C1 segment of cervical spinal cord (tissue), 14 donors: ENCODE measurements at regions not wholly inside any gene's neighbourhood (a gene's known extent, or its start where the extent isn't known, plus 50 kb on each side); places are given as distances from the start of the nearest gene placed in this dataset.
"Not testable (repeated sequence)": the region's sequence is repeated elsewhere in the genome, so short reads cannot be mapped to it uniquely, and the experiment has no call there.

Experiments
- DNase-seq, 14 donors: peaks; one replicate each; lab custom pipeline; 2025; lab: John Stamatoyannopoulos, UW

GRCh38 chr5:1653698-1654651, 130.2 kb upstream of the LPCAT1 start:
- DNase-seq: peak in 2 of 14 donors; percentile 2 to 13

GRCh38 chr5:1652873-1653697, 129.3 kb upstream of the LPCAT1 start:
- DNase-seq: peak in 2 of 14 donors; percentile 7 to 16

GRCh38 chr5:1651971-1652872, 128.5 kb upstream of the LPCAT1 start:
- DNase-seq: no peak

GRCh38 chr5:1651250-1651649, 127.5 kb upstream of the LPCAT1 start:
- DNase-seq: no peak

GRCh38 chr5:1649554-1649953, 125.8 kb upstream of the LPCAT1 start:
- no peak for DNase-seq

DNA sequence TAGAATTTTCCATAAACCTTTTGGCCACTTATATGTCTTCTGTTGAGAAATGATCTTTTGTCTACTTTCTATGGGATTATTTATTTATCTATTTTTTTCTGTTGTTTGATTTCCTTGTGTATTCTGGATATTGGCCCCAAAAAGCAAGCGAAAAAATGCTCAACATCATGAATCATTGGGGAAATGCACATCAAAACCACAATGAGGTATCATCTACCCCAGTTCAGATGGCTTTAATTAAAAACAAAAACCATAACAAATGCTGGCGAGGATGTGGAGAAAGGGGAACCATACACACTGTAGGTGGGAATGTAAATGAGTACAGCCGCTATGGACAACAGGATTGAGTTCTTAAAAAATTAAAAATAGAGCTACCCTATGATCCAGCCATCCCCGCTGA, 125.0 kb upstream of the LPCAT1 start:
- DNase-seq: no peak

GRCh38 chr5:1647580-1647979, 123.8 kb upstream of the LPCAT1 start:
- DNase-seq: no peak

DNA sequence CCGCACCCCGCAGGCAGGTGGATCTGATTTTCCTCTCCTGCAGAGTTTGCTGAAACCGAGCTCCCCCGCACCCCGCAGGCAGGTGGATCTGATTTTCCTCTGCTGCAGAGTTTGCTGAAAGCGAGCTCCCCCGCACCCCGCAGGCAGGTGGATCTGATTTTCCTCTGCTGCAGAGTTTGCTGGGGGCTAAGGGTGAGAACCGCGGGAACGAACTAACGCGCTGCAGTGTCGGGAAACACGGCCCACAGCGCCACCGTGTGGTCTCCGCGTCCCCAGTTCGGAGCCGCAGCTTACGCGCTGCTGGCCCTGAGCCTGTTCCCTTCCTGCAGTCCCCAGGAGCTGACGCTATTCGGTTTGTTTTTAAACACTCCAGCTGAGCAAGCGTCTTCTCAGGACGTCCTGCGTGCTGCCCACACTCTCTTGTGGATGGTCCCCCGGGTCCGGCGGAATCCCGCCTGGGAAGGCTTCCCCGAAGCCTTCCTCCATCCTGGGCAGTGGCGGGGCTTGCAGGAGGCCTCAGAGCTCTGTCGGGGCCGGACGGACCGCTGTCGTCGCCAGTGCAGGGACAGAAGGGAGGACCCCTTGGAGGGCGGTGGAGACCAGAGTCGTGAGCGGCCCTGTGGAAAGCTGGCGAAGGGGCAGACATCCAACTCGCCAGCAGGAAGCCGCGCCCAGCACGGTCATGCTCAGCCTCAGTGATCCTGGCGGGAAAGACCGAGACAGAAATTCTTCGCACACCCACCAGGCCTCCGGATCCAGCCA, 121.2 kb upstream of the LPCAT1 start:
- DNase-seq: peak in 11 of 14 donors; percentile 17 to 81 (median 47)

GRCh38 chr5:1644393-1644809, 120.6 kb upstream of the LPCAT1 start:
- DNase-seq: not testable (repeated sequence)

DNA sequence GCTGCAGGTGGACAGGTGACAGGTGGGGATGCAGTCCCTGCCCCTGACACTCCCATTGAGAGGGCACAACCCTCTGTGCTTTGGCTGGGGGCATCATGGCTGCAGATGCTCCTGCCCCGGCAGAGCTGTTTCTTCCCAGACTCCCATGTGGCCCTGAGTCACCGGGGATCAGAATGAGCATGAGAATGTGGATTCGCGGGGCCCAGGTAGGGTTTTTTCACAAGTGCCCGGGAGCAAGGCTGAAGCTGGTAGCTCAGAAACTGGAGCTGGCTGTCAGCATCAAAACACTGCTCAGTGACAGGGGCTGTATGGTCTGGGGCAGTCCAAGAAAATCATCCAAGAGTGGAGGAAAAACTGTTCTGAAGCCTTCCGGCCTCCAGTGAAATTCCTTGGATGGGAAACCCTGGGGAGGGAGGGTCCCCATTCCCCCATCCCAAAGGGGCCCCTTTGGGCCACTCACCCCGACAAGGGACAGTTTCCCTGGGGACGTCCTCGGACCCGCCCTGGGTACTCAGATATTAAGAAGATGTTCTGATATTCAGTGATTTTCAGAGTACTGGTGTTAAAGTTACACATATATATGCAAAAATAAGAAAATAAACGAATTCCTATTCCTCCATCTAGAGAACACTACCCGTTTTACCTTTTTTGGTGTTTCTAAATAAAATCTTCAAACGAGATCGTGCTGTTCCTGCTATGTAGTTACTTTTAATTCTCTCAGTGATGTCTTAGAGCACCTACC, 120.1 kb upstream of the LPCAT1 start:
- no peak for DNase-seq

DNA sequence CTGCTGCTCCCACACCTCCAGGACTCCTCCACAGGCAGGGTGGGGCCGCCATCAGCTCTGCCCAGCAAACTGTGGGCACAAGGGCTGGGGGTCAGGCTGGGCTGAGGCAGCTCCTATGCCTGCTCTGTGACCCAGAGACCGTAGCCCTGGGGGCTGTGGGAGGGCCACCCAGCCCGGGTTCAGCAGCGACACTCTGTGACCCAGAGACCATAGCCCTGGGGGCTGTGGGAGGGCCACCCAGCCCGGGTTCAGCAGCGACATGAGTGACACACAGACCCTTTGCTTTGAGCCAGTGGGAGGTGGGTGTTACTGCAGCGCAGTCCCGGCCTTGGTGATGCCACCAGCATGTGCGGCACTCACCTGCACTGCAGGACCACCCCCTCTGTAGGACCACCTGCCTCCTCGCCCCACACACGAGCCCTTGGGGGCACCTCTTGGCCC, 118.9 kb upstream of the LPCAT1 start:
- no peak for DNase-seq

DNA sequence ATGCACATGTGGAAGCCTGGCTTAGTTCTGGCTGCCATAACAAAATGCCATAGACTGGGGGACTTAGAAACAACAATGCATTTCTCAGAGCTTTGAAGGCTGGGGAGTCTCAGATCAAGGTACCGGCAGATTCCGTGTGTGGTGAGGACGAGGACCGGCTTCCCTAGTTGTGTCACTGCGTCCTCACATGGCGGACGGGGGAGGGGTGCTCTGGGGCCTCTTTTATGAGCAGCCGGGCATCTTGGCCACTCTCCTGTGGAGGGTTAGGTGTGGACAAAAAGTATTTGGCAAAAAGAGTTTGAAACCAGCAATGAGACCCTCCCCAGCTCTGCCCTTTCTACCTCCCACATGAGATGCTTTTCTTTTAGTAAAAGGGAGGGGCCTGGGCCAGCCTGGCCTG, 118.5 kb upstream of the LPCAT1 start:
- no peak for DNase-seq

- DNase-seq: peak in 12 of 14 donors; percentile 5 to 77 (median 62)
Observed at GRCh38 chr5:1641560-1642166, 117.9 kb upstream of the LPCAT1 start.

DNA sequence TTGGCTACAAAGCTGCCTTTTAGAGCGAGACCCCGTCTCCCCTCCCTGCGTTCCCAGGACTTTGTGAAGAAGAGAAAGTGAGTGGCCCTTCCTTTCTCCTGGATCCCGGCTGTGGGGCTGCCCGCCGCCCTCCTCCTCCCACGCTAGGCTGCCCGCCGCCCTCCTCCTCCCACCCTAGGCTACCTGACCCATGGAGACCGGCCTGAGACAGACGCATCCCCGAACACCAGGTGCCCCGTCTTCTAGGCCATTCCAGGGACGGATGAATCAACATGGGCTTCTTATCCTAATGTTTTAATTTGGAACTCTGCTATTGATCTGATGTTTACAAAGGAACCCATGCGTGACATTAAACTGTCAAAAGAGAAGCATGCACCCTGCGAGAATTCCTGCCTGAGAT, 117.3 kb upstream of the LPCAT1 start:
- DNase-seq: no peak

DNA sequence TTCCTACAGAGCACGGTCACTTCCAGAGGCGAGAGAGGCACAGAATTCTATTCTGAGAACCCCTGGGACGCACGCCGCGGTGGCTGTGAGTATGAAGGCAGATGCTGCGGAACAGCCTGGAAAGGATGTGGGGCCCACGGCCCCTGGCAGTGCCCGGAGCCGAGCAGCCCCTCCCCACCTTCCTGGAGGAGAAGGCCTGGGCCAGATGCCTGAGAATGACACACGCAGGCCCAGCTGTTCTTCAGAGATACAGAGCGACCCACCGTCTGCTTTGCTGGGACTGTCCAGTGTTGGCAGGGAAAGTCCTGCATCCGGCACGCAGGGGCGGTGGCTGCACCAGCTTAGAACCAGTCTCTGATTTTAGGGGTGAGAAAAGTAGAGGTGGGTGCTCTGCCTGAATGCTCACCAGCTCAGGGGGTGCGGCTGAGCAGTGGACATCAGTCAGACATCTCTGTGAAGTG, 116.7 kb upstream of the LPCAT1 start:
- DNase-seq: no peak

- DNase-seq: no peak
Observed at GRCh38 chr5:1639757-1640156, 116.0 kb upstream of the LPCAT1 start.

GRCh38 chr5:1638658-1639400, 115.1 kb upstream of the LPCAT1 start:
- no peak for DNase-seq

DNA sequence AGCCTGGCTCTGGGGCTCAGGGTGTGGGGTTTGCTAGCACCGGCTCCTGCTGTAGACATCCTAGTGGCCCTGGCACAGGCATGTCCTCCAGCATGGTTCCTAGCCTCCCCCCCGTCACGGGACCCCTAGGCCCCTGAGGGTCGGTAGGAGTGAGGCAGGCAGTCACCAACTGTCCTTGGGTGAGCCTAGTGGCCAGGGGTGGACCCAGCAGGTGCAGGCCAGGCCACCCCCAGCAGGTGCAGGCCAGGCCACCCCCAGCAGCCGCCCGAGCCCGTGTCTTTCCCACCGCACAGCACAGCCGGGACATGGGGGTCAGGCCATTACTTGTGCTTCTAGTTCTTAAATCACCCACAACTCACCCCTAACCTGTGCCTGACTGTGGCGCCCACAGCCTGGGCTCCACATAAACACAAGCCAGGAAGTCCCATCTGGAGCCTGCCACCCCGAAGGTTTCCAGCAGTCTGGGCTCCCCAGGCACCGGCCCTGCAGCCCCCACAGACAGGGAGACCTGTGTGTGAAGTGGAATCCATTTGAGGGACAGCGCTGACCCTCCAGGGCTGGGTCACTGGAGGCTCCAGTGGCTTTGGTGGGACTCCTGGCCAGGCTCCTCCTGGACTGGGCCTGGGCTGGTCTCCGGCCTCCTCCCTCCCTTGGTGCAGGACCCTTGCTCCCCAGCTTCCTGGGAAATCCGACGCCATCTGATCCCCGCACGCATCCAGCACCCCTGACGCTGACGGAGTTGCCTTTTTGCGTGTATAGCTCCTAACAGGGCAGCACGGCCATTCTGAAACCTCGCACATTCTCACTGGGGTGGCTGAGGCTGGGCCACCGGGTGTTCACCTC, 114.1 kb upstream of the LPCAT1 start:
- no peak for DNase-seq
